H1 (cell line): ENCODE measurements at regions not wholly inside any gene's neighbourhood (a gene's known extent, or its start where the extent isn't known, plus 50 kb on each side); places are given as distances from the start of the nearest gene placed in this dataset.

Experiments used
- CREB1 ChIP-seq: IDR thresholded peaks from 2 replicates; pipeline ENCODE4 v1.6.1; 2012; ENCODE audit warnings: inconsistent platforms
- RAD21 ChIP-seq, 2 experiments: IDR thresholded peaks in 1 of 2; conservative IDR thresholded peaks in 1 of 2; 2 replicates each; pipeline ENCODE4 v1.6.1; 2011; ENCODE audit warnings: low read depth in 2 of 2, low read length in 2 of 2, improper control_type of control experiment in 1 of 2, inconsistent platforms in 1 of 2, mild to moderate bottlenecking in 1 of 2, moderate library complexity in 1 of 2
- TF ChIP-seq, protein P1 (sequence below), 3 experiments: IDR thresholded peaks; 1 replicate in 2 of 3; 2 replicates in 1 of 3; pipeline versions ENCODE4 v1.5.1 to v1.6.1; 2011; ENCODE audit warnings: low read length in 3 of 3, mild to moderate bottlenecking in 3 of 3, inconsistent platforms in 2 of 3, low read depth in 1 of 3, moderate library complexity in 1 of 3; ENCODE audit not compliant: insufficient read depth in 1 of 3; ENCODE audit errors: control extremely low read depth in 1 of 3

DNA sequence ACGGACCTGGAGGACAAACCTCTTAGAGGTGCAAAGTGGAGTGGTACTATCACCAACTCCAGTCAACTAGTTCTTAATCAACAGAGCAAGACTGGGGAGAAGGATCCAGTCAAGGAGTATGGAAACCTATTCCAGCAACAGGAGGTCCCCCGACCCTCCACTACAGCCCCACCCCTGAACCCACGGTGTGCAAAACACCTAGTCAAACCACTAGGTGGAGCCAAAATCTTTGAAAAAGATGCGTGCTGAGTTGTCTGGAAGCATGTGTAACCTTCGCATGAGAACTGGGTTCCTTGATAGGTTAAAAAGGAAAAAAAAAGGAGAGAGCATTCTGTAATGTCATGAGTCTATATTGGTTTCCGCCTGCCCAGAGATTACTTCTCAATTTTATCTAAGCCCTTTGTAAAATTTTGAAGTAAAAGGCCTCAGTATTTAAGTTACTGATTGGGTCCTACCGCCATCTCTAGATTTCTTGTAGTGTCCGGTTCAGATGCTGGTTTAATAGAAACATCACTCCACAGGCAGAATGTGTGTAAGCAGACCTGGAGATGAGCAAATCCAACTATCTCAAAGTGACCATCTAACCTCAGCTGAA lies 81.9 kb upstream of the HAO2 start (continued):
- peak; percentile 92 to 93 for TF ChIP-seq RAD21 (IDR thresholded peaks at IDR 0.05 in 1 of 2, conservative IDR thresholded peaks at IDR 0.05 in 1 of 2; ENCODE audit: low read depth in 2 of 2, low read length in 2 of 2)
- TF ChIP-seq CREB1: no peak
- TF ChIP-seq, protein P1, sequence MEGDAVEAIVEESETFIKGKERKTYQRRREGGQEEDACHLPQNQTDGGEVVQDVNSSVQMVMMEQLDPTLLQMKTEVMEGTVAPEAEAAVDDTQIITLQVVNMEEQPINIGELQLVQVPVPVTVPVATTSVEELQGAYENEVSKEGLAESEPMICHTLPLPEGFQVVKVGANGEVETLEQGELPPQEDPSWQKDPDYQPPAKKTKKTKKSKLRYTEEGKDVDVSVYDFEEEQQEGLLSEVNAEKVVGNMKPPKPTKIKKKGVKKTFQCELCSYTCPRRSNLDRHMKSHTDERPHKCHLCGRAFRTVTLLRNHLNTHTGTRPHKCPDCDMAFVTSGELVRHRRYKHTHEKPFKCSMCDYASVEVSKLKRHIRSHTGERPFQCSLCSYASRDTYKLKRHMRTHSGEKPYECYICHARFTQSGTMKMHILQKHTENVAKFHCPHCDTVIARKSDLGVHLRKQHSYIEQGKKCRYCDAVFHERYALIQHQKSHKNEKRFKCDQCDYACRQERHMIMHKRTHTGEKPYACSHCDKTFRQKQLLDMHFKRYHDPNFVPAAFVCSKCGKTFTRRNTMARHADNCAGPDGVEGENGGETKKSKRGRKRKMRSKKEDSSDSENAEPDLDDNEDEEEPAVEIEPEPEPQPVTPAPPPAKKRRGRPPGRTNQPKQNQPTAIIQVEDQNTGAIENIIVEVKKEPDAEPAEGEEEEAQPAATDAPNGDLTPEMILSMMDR (IDR thresholded peaks at IDR 0.05; ENCODE audit: control extremely low read depth in 1 of 3, insufficient read depth in 1 of 3, low read depth in 1 of 3, low read length in 3 of 3): peak; percentile 61 to 84 (median 79)
